NCI-H69 (cell line): ENCODE measurements at regions not wholly inside any gene's neighbourhood (a gene's known extent, or its start where the extent isn't known, plus 50 kb on each side); places are given as distances from the start of the nearest gene placed in this dataset.
"Not testable (repeated sequence)": the region's sequence is repeated elsewhere in the genome, so short reads cannot be mapped to it uniquely, and the experiment has no call there.

ENCODE experiments used
- DNase-seq: peaks from one replicate; lab custom pipeline; 2025; lab: John Stamatoyannopoulos, UW

DNA sequence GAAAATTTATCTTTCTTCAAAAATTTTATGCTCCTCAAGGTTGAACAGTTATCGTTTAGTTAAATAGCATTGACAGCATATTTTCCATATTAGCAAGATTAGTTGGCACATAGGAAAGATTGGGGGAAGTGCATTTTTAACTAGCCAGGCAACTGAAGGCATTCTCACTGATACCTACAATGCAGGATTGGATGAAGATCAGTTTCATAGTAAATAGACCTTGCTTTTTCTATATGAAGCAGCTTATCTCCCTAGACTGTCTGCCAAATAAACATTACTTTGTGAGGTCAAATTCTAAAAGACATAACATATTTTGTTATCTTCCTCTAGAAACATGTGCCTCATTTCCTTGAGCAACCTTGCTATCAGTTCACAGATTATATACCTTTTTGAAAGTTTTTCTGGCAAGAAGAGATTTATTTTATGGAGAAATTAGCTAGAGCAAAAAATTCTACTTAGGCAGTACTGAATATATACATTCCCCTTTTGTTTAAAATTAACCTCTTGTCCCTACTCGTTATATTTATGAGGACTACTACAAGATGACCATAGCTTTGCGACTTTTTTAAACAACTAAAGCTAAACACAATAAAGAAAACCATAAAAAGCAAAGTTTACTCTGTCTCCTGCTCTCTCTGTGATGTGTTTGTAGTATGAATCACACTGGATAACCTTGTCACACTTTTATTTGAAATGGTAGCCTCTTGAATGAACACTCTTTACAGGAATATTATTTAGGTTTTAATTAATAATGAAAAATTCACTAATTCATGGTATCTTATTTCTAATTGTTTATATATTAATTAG, 654.9 kb upstream of the TBL1XR1 start:
- peak; percentile 26 for DNase-seq

DNA sequence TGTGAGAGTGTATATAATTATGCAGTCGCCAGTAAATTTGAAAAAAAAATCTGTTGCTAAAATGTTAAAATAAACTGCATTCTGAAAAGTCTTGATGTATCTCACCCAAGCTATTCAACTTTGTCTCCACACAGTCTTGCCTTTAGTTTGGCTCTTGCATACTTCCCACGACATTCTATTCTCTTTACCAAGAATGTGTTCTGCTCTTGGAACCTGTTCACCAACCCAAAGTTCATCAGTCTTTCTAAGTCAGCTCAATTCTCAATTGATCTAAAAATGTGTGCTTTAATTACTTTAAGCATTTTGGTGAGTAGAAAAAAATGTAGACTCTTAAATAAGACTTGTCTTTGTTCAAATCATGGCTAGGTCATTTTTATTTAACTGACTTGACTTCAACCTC, 657.7 kb upstream of the TBL1XR1 start:
- DNase-seq: no peak

DNA sequence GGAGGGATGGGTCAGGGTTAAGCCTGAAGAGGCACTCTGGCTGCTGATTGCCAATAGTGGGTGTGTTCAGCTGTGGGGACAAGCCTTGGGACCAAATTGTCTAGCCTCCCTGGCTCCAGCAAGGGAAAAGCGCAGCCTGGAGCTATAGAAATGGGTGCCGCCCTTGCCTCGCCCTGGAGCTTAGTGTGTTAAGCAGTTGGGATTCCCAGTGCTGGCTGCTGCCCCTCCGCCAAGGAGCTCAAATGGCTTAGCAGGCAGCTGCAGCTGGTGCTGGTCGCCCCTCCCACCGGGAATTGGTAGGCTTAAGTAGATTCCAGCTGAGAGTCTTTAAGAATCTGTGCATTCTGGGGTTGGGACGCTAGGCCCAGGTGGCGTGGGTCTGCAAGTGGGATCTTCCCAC, 662.9 kb upstream of the TBL1XR1 start:
- no peak for DNase-seq

DNA sequence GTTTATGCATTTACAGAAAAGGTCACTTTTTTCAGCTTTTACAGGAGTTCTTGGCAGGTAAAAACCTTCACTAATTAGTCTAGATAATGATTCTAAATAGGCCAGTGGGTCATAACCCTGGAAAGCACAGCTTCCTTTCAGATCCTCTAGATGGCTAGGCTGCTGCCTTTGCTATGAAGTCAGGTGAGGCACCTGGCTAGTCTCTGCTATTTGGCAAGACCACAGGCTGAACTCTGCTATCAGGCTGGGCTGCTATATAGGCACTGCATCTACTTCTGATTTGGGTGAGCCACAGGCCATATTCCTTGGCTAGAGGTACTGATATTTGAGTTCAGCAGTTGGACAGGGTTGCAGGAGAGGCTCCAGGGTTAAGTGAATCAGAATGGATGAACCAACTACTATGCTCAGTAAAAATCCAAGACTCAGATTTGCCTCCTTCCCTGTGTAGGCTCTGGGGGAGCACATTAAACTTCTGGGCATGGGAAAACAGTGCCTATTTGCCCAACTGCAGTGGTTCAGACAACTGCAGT, 665.7 kb upstream of the TBL1XR1 start:
- no peak for DNase-seq

DNA sequence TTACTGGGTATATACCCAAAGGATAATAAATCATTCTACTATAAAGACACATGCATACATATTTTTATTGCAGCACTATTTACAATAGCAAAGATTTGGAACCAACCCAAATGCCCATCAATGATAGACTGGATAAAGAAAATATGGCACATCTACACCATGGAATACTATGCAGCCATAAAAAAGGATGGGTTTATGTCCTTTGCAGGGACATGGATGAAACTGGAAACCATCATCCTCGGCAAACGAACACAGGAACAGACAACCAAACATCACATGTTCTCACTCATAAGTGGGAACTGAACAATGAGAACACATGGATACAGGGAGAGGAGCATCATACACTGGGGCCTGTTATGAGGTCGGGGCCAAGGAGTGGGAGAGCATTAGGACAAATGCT, 665.0 kb upstream of the KCNMB2 start:
- not testable (repeated sequence) for DNase-seq

DNA sequence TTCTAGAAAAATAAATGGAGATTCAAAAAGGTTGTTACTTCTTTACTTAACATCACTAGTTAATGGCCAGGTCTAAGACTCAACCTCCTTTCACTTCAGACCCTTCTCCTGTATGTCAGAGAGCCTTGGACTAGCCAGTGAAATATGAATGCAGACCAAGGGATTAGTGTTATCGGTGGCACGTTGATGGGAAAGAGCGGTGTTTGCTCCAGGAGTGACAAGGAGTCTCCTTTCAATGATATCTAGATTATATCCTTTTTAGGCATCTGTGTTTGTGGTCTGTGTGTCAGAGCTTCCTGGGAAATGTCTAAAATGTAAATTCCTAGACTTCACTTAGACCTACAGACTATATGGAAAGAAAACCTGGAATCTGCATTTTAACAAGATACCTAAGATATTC, 658.0 kb upstream of the KCNMB2 start:
- DNase-seq: no peak

DNA sequence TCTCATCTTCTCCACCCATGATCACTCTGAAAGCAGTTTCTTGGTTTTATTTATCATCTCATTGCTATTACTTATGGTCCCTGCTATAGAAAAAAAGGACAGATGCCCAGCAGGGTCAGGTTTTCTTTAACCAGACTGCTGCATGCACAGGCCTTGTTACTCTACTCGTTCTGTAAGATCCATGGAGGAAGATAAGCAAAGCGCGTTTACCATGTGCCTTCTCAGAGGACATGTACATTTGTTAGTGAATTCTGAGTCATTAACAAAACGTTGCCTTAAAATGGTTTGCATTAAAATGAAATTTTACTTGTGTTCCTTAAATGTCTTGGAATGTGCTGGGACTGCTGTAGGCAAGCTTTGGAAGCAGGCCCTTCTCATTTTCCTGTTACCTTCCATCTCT, 657.3 kb upstream of the KCNMB2 start:
- no peak for DNase-seq

DNA sequence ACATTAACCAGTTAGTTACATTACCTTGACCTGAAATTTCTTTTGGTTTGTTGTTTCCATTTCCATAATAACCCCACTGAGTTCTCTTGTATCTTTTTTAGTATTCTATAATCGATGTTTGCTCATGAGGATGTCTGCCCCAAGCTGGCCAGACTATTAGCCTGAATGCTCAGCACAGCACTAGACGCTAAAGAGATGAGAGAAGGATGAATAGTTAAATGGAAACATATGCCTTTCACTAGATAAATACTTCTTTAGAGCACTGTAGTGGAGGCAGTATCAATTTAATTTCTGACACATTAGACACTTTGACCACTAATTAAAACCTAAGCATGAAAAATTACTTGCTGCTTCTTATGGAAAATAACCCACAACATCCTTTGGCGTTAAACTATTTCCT, 654.9 kb upstream of the KCNMB2 start:
- DNase-seq: no peak

DNA sequence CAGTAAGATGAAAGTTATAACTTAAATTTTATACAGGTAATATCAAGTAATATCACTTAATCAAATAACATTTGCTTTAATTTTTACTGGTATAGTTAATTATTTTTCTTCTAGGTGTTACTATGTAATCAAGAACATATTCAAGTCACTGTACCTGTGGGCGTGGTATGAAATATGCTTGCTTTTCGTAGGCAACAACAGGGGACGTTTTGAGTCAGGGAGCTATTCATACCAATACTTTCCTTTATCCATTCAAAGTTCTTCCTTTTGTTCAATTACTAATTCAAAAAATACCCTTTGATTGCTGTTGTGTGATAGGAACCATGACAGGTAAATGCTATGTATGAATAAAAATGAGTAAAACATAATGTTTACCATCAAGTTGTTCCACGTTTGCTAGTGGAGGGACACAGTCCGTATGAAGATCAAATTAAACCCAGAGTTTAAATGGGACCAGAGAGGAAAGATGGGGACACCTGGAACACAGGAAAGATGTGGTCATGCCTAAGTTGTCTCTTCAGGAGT, 654.0 kb upstream of the KCNMB2 start:
- no peak for DNase-seq

DNA sequence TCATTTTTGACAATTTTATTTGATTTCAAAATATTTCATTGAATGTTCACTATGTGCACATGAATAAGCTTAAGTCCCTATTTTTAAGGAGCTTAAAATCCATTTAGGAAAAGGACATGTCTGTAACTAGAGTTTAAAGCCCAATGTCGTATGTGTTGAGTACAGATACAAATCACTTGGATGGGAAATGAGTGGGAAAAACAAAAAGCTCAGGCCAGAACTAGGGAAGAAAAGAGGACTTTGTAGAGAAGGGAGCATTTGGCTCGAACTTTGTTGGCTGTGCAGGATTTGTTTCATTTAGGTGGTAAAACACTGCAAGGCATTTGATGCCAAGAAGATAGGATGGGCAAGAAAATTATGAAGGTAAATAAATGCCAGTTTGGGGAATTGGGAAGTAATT, 653.1 kb upstream of the KCNMB2 start:
- DNase-seq: no peak

DNA sequence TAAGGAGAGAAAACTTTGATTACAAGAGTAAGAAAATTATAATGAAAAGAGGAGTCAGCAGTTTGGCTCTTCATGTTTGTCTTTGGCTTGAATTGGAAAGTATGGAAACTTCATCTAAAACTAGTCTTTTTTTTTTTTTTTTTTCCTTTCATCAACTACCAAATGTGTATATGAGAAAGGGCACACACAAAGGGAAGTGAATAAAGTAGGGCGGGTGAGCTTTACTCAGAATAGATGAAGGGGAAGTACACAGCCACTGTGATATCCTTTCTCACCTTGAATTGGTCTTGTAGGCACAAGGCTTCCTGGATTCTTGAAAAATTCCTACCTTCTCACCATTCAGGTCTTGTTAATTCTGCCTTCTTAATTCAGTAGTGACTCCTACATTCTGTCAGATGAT, 652.3 kb upstream of the KCNMB2 start:
- no peak for DNase-seq

DNA sequence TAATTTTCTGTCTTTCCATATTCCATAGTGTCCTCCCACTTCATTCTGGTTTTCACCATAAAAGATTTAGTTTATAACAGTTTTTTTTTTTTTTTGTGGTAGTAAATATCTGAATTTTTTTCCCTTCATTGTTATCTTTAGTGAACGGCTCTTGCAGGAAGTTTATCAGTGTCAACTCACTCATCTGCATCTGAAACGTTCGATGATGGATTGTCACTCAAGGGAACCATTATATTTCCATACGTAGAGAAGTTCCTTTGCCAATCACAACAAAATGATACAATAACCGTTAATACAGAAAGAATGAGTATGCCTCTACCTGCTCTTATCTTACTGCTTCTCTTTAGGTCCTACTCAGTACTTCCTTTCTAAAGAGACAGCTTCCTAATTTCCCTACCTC, 651.2 kb upstream of the KCNMB2 start:
- no peak for DNase-seq

DNA sequence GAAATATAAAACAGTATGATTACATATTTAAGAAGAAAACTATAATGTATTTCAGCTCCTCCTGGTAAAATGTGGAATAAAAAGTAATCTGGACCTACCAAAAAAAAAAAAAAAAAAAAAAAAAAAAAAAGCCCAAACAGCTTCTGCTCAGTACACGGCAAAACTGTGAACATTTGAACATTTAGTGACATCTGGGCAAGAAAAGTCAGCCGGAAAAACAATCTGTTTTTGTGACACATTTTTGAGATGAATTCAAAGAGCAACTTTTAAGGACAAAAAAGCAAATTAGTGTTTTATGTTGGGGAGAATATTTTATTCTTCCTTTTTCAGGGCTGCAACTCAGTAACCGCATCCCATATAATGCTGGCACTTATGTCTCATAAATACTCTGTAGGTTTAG, 649.7 kb upstream of the KCNMB2 start:
- DNase-seq: no peak

DNA sequence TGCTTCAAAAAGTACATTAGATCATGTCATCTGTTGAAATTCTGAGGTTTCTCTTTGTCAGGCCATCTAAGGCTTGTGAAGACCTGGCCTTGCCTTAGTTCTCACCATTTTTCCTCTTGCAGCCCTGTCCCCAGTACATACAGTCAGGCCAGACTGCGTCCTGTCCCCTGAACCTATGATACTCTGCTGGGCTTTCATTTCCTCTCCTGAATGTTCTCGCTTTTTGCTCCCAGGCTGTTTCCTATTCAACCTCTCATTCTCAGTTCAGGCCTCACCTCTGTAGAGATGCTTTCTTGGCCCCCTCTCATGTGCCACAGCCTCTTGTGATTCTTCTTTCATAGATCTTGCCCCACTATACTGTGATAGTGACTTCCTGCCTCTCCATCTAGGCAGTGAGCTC, 648.8 kb upstream of the KCNMB2 start:
- DNase-seq: no peak

DNA sequence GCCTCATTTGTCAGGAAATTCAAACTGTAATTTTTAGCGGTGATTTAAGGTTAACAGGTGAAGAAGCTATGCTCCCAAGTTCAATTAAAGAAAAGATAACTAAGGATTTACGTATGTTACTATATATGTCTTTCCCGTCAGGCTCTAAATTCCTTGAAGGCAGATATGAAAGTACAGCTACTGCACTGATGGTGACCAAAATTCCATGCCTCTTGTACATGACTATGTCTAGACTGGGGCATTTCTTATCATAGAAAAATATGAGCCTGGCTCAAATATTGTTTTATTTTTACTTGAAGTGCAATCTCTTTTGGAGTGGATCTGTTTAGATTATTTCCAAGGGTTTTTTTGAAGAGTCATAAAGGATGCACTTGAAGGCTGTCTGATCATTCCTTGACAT, 647.1 kb upstream of the KCNMB2 start:
- no peak for DNase-seq

DNA sequence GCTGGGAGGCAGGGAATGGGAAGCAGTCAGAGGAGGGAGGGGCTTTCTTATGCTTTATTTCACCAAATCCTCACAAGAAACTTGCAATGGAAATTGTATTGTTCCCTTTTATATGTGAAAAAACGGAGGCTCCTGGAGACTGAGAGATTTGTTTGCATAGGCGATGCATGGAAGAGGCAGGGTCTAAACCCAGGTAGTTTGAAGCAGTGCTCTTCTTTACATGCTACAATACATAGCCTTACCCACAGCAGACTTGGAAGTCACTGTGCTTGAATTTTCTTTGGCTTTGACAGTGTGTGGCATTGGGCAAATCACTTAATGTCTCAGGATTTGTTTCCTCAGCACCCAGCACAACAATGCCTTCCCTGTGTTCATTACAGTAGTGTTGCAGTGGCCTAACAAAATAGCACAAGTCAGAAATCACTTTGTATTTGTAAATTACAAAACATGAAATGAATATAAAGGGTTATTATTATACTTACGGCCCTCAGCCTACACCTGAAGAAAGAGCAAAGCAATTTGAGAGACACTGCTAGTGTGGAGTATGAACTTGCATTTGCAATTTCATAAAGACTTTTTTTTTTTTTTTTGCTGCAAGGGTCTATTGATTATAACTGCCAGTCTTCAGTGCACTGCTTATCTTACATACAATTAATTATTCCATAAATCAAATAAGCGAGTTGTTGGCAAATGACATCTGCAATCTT, 646.4 kb upstream of the KCNMB2 start:
- DNase-seq: no peak

DNA sequence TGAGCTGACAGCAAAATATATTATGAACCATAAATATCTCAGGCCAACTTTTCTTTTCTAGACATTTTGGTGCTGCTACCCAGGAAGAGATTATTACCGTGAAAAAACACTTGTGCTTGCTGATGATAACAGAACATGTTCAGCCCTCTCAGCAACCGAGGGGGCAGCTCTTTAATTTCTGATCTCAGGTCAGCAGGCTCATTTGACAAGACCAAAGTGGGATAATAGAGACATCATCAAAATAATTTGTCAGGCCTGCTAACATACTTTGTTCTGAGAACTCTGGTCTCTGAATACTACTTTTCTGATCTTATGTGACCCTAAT, 645.9 kb upstream of the KCNMB2 start:
- no peak for DNase-seq

DNA sequence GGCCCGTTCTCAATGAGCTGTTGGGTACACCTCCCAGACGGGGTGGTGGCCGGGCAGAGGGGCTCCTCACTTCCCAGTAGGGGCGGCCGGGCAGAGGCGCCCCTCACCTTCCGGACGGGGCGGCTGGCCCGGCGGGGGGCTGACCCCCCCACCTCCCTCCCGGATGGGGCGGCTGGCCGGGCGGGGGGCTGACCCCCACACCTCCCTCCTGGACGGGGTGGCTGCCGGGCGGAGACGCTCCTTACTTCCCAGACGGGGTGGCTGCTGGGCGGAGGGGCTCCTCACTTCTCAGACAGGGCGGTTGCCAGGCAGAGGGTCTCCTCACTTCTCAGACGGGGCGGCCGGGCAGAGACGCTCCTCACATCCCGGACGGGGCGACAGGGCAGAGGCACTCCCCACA, 644.7 kb upstream of the KCNMB2 start:
- not testable (repeated sequence) for DNase-seq

DNA sequence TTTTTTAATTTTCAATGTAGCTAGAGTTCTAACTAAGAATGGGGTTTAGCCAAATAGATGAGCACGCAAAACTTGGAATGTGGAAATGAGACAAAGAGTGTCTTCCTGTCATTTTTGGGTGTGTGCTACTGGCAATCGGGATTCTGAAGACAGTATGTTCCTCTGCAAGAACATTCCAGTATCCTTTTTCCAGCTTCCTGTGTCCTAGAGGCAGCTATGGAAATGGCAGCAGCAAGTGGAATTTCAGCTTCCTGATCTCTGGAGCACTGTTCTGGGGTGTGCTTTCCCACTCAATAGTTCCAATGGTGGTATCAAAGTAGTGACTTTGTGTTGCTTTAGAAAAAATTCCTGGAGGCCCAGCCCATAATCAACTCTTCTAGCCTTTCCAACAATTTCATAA, 642.9 kb upstream of the KCNMB2 start:
- peak; percentile 19 for DNase-seq

DNA sequence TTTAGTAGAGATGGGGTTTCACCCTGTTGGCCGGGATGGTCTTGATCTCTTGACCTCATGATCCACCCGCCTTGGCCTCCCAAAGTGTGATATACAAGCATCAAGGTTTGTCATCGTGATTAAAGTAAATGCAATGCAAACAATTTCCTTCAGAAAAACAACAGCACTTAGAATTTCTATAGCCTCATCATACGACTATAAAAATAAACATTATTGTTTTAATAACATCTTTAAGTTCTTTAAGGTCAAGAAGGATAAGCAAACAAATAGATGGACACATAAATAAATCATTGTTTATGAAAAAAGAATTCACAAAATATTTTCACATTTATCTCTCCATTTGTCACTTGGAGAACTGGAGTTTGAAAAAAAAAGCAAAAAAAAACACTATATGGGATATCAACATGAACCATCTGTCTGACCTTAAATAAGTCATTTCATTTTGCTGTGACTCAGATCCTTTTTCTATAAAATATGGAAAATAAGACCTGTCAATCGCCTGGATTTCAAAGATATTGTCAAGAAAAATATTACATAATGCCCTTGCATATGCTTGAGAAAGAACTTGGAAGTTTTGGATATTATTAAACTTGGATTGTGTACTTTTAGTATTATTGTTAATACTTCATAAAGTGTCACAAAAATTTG, 642.0 kb upstream of the KCNMB2 start:
- no peak for DNase-seq

DNA sequence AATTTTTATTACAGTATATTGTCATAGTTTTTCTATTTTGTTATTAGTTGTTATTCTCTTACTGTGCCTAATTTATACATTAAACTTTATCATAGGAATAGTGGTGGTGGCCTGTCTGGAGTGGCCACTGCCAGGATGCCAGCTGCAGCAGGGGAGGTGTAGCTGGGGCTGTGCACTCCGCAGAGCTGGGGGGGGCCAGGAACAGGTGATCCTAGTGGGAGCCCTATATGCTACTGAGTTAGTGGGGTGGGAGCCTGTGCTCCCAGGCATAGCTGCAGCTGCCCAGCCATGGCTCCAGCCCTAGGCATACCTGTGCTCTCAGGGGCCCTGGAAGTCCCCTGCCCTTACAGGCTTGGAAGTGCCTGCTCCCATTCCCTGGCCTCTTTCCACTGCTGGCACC, 638.1 kb upstream of the KCNMB2 start:
- no peak for DNase-seq

DNA sequence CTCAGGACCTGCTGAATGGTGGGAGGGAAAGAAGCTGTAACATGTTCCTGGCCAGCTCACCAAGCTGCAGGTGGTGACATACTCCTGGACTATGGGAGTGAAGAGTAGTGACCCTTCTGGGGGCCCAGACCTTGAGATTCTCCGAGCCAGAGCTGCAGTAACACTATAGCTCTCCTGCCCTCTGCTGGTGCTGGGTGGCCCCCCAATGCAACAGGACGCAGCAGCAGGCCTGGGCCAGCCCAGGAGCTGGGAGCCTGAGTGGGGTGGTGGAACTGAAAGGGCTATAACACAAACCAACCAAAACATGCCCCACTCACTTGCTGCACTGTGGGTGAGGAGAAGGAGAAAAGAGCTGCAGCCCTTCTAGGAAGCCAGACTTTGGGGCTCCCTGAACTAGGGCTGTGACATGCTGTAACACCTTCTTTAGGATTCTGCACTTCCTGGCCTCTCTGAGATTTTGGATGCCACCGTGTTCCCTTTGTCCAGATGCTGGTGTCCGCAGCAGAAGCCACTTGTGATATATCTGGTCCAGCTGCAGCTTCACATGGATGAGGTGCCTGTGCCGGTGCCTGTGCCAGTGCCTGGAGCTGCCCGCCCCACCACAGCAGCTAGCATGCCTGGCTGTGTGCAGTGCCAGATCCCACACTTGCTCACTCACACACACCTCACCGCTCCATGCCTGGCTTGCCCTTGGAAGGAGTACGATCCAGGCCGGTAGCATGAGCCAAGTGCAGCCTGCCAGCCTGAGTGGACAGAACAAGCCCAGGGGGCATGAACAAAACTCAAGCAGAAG, 636.8 kb upstream of the KCNMB2 start:
- DNase-seq: no peak
